Fibroblast of lung (primary cell): ENCODE measurements at regions not wholly inside any gene's neighbourhood (a gene's known extent, or its start where the extent isn't known, plus 50 kb on each side); places are given as distances from the start of the nearest gene placed in this dataset.

ENCODE experiments used
- DNase-seq, 2 donors: peaks; one replicate each; pipeline versions ENCODE4 v3.0.0 to v3.0.0-alpha.2; 2010; ENCODE audit warnings: low read depth in 2 of 2
- H2AFZ ChIP-seq: 2 replicates; pipeline ENCODE4 v1.5.1; 2012; ENCODE audit warnings: low read length, control low read depth, inconsistent platforms
- H3K27ac ChIP-seq: 2 replicates; pipeline ENCODE4 v1.5.1; 2011; ENCODE audit warnings: low read length, control low read depth; ENCODE audit not compliant: insufficient read depth
- H3K27me3 ChIP-seq: 2 replicates; pipeline ENCODE4 v1.5.1; 2011; ENCODE audit warnings: mild to moderate bottlenecking, low read length; ENCODE audit not compliant: control insufficient read depth, insufficient read depth
- H3K36me3 ChIP-seq: 2 replicates; pipeline ENCODE4 v1.5.1; 2011; ENCODE audit warnings: low read length; ENCODE audit not compliant: control insufficient read depth, insufficient read depth
- H3K4me1 ChIP-seq: 2 replicates; pipeline ENCODE4 v1.5.1; 2011; ENCODE audit warnings: low read length; ENCODE audit not compliant: control insufficient read depth, insufficient read depth; ENCODE audit errors: extremely low read depth
- H3K4me2 ChIP-seq: 2 replicates; pipeline ENCODE4 v1.5.1; 2011; ENCODE audit warnings: low read length, control low read depth; ENCODE audit not compliant: insufficient read depth; ENCODE audit errors: extremely low read depth
- H3K4me3 ChIP-seq, 4 experiments: fragments of 200-600 bp in 1 of 4; sonication (generic) in 1 of 4; replicated peaks in 1 of 4; 2 replicates each; pipeline ENCODE4 v1.5.1; 2011 to 2016; ENCODE audit warnings: low read length in 4 of 4, low read depth in 3 of 4, mild to moderate bottlenecking in 3 of 4, control low read depth in 2 of 4, inconsistent platforms in 1 of 4, mixed read lengths in 1 of 4; ENCODE audit not compliant: insufficient read depth in 1 of 4; ENCODE audit errors: control extremely low read depth in 1 of 4
- H3K79me2 ChIP-seq: 2 replicates; pipeline ENCODE4 v1.5.1; 2012; ENCODE audit warnings: mild to moderate bottlenecking, low read length, inconsistent platforms; ENCODE audit not compliant: control insufficient read depth, insufficient read depth
- H3K9ac ChIP-seq: 2 replicates; pipeline ENCODE4 v1.5.1; 2011; ENCODE audit warnings: mild to moderate bottlenecking, low read length, control low read depth; ENCODE audit not compliant: insufficient read depth
- H3K9me3 ChIP-seq: 2 replicates; pipeline ENCODE4 v1.5.1; 2012; ENCODE audit warnings: low read depth, low read length; ENCODE audit not compliant: control insufficient read depth, insufficient read depth
- H4K20me1 ChIP-seq: 2 replicates; pipeline ENCODE4 v1.5.1; 2011; ENCODE audit warnings: low read length; ENCODE audit not compliant: control insufficient read depth, insufficient read depth; ENCODE audit errors: extremely low read depth
- EZH2 ChIP-seq: IDR thresholded peaks from 2 replicates; pipeline ENCODE4 v1.5.1; 2012; ENCODE audit warnings: low read length, control low read depth, mild to moderate bottlenecking; ENCODE audit errors: missing control alignments
- TF ChIP-seq, protein P1 (sequence below), 2 donors: IDR thresholded peaks in 1 of 2; conservative IDR thresholded peaks in 1 of 2; 1 replicate in 1 of 2; 2 replicates in 1 of 2; pipeline ENCODE4 v1.5.1; 2011 to 2012; ENCODE audit warnings: low read length in 2 of 2, control low read depth in 1 of 2, inconsistent platforms in 1 of 2, low read depth in 1 of 2, mild to moderate bottlenecking in 1 of 2

- Histone ChIP-seq H3K9ac (no peak overlapping the region), H3K4me3 (no peak overlapping the region), H3K9me3 (no peaks in the 10 kb centered on the region), H3K27me3 (no peaks in the 10 kb centered on the region), H3K79me2 (no peaks in the 10 kb centered on the region), H3K4me1 (no peaks in the 10 kb centered on the region), H3K27ac (no peak overlapping the region), H3K36me3 (no peaks in the 10 kb centered on the region), H2AFZ (no peak overlapping the region), H4K20me1 (no peaks in the 10 kb centered on the region), H3K4me2 (no peak overlapping the region)
- TF ChIP-seq EZH2 = no peak
- TF ChIP-seq, protein P1, sequence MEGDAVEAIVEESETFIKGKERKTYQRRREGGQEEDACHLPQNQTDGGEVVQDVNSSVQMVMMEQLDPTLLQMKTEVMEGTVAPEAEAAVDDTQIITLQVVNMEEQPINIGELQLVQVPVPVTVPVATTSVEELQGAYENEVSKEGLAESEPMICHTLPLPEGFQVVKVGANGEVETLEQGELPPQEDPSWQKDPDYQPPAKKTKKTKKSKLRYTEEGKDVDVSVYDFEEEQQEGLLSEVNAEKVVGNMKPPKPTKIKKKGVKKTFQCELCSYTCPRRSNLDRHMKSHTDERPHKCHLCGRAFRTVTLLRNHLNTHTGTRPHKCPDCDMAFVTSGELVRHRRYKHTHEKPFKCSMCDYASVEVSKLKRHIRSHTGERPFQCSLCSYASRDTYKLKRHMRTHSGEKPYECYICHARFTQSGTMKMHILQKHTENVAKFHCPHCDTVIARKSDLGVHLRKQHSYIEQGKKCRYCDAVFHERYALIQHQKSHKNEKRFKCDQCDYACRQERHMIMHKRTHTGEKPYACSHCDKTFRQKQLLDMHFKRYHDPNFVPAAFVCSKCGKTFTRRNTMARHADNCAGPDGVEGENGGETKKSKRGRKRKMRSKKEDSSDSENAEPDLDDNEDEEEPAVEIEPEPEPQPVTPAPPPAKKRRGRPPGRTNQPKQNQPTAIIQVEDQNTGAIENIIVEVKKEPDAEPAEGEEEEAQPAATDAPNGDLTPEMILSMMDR (conservative IDR thresholded peaks at IDR 0.05 in 1 of 2, IDR thresholded peaks at IDR 0.05 in 1 of 2; ENCODE audit: low read depth in 1 of 2, low read length in 2 of 2) = no peak
- no peak for DNase-seq
These were observed 355.3 kb upstream of the ZNF385D start for GRCh38 chr3:22106213-22106896.

DNA sequence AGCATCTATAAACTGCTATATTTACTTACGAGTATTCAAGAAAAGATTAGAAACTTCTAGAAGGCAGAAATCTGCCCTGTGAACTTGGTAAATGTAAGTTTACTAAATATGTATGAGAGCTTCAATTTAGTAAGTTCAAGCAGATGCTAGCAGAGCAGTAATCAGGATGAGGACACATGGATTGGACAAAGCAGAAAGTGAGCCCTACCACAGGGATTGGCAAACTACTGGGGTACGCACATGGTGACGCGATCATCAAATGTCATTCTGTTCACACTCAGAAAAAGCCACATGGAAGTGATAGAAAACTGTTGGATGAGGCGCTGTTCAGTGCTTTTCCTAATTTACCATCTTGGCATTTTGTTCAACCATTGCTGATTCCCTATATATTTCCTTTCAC, 360.2 kb upstream of the ZNF385D start:
- Histone ChIP-seq H3K4me2 (no peak overlapping the region), H3K4me3 (no peak overlapping the region), H2AFZ (no peak overlapping the region), H3K27me3 (no peaks in the 10 kb centered on the region), H3K79me2 (no peaks in the 10 kb centered on the region), H3K36me3 (no peaks in the 10 kb centered on the region), H3K27ac (no peak overlapping the region), H3K4me1 (no peaks in the 10 kb centered on the region), H4K20me1 (no peaks in the 10 kb centered on the region), H3K9ac (no peak overlapping the region), H3K9me3 (no peaks in the 10 kb centered on the region)
- DNase-seq = no peak
- no peak for TF ChIP-seq EZH2
- TF ChIP-seq, protein P1 (conservative IDR thresholded peaks at IDR 0.05 in 1 of 2, IDR thresholded peaks at IDR 0.05 in 1 of 2; ENCODE audit: low read depth in 1 of 2, low read length in 2 of 2) = no peak

GRCh38 chr3:22113453-22113852, 362.4 kb upstream of the ZNF385D start:
- Histone ChIP-seq H3K4me3 (no peak overlapping the region), H3K27me3 (no peaks in the 10 kb centered on the region), H4K20me1 (no peaks in the 10 kb centered on the region), H3K36me3 (no peaks in the 10 kb centered on the region), H3K79me2 (no peaks in the 10 kb centered on the region), H3K9me3 (no peaks in the 10 kb centered on the region), H2AFZ (no peak overlapping the region), H3K27ac (no peak overlapping the region), H3K4me2 (no peak overlapping the region), H3K4me1 (no peaks in the 10 kb centered on the region), H3K9ac (no peak overlapping the region)
- DNase-seq = peak in 1 of 2 donors; percentile 13
- no peak for TF ChIP-seq EZH2
- TF ChIP-seq, protein P1 (conservative IDR thresholded peaks at IDR 0.05 in 1 of 2, IDR thresholded peaks at IDR 0.05 in 1 of 2; ENCODE audit: low read depth in 1 of 2, low read length in 2 of 2) = no peak
